GM12891 (cell line): ENCODE measurements at regions not wholly inside any gene's neighbourhood (a gene's known extent, or its start where the extent isn't known, plus 50 kb on each side); places are given as distances from the start of the nearest gene placed in this dataset.

Experiments
- POLR2A ChIP-seq: IDR thresholded peaks from 2 replicates; pipeline ENCODE4 v1.6.1; 2011; ENCODE audit warnings: low read depth, low read length, control low read depth
- POLR2AphosphoS5 ChIP-seq: IDR thresholded peaks from 2 replicates; pipeline ENCODE4 v1.6.1; 2011; ENCODE audit warnings: low read depth, low read length, control low read depth
- POU2F2 ChIP-seq: IDR thresholded peaks from 2 replicates; pipeline ENCODE4 v1.6.1; 2011; ENCODE audit warnings: low read depth, mild to moderate bottlenecking, control low read depth, low read length, moderate library complexity

- TF ChIP-seq POU2F2: no peak
- no peak for TF ChIP-seq POLR2A
- TF ChIP-seq POLR2AphosphoS5: no peak
Measured at GRCh38 chr5:44691802-44692201, 116.9 kb upstream of the MRPS30 start.
